Stimulated activated naive CD8-positive, alpha-beta T cell treated with anti-CD3 and anti-CD28 coated beads, Interleukin-15, amount 100 ng/mL, for 72 hours (primary cell): ENCODE measurements at regions not wholly inside any gene's neighbourhood (a gene's known extent, or its start where the extent isn't known, plus 50 kb on each side); places are given as distances from the start of the nearest gene placed in this dataset.

Experiments
- ATAC-seq: fragments of 150-1000 bp; cut with Tn5 transposase; 2 replicates; pipeline ENCODE4 v1.10.0; 2021; ENCODE audit warnings: mild to moderate bottlenecking, moderate library complexity
- DNase-seq, 2 donors: peaks; one replicate each; pipeline ENCODE4 v3.0.0; 2021 to 2022
- H3K27ac Mint-ChIP-seq, 2 donors: one replicate each; pipeline ENCODE4 v1.8.0; 2022; ENCODE audit warnings: mild to moderate bottlenecking in 2 of 2, mixed read lengths in 2 of 2, moderate library complexity in 2 of 2
- H3K27me3 Mint-ChIP-seq: one replicate; pipeline ENCODE4 v1.8.0; 2022; ENCODE audit warnings: mixed read lengths
- H3K4me1 Mint-ChIP-seq: one replicate; pipeline ENCODE4 v1.8.0; 2022; ENCODE audit warnings: mild to moderate bottlenecking, mixed read lengths
- H3K4me3 Mint-ChIP-seq, 2 donors: one replicate each; pipeline ENCODE4 v1.8.0; 2022; ENCODE audit warnings: mild to moderate bottlenecking in 2 of 2, mixed read lengths in 2 of 2, moderate library complexity in 1 of 2
- H3K9me3 Mint-ChIP-seq, 2 donors: one replicate each; pipeline ENCODE4 v1.8.0; 2022; ENCODE audit warnings: mixed read lengths in 2 of 2

DNA sequence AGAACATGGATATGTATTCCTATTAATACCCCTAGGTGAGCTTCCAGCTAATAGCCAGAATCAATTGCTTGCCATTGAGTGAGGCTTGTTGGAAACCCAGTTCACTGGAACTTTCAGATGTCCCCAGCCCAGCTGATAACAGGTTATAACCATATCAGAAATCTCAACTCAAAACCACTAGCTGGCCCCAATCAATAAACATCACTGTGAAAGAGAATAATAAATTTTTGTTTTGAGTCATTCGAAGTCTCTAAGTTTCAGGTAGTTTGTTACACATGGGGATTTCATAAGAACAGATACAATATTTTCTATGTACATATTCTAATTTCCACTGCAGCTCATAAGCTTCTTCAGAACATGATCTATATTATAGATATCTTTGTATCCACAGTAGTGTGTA is 162.9 kb upstream of the SNX7 start:
- no peak overlapping the region for H3K4me3 Mint-ChIP-seq
- no peaks in the 10 kb centered on the region for H3K27me3 Mint-ChIP-seq
- DNase-seq (no peak), ATAC-seq (no peak)
- H3K9me3 Mint-ChIP-seq: peaks cover 7 to 9% of the 10 kb centered on the region in 2 donors
- H3K27ac Mint-ChIP-seq: no peak overlapping the region
- no peaks in the 10 kb centered on the region for H3K4me1 Mint-ChIP-seq

GRCh38 chr1:98497497-98497896 is 164.0 kb upstream of the SNX7 start:
- Mint-ChIP-seq H3K27me3 (no peaks in the 10 kb centered on the region), H3K4me1 (no peaks in the 10 kb centered on the region), H3K9me3 (peaks cover 7 to 9% of the 10 kb centered on the region in 2 donors), H3K4me3 (no peak overlapping the region), H3K27ac (no peak overlapping the region)
- DNase-seq (no peak), ATAC-seq (no peak)

- Mint-ChIP-seq H3K27me3 (no peaks in the 10 kb centered on the region), H3K27ac (no peak overlapping the region), H3K4me1 (no peaks in the 10 kb centered on the region), H3K9me3 (peaks cover 7 to 9% of the 10 kb centered on the region in 2 donors), H3K4me3 (no peak overlapping the region)
- ATAC-seq: no peak
- DNase-seq: no peak
These were observed 165.1 kb upstream of the SNX7 start for GRCh38 chr1:98496256-98496995.

- H3K27me3 Mint-ChIP-seq: no peaks in the 10 kb centered on the region
- no peaks in the 10 kb centered on the region for H3K4me1 Mint-ChIP-seq
- no peak overlapping the region for H3K27ac Mint-ChIP-seq
- ATAC-seq: no peak
- peaks cover 5 to 7% of the 10 kb centered on the region in 2 donors for H3K9me3 Mint-ChIP-seq
- H3K4me3 Mint-ChIP-seq: no peak overlapping the region
- DNase-seq: no peak
These were observed 168.1 kb upstream of the SNX7 start for GRCh38 chr1:98493469-98493868.

DNA sequence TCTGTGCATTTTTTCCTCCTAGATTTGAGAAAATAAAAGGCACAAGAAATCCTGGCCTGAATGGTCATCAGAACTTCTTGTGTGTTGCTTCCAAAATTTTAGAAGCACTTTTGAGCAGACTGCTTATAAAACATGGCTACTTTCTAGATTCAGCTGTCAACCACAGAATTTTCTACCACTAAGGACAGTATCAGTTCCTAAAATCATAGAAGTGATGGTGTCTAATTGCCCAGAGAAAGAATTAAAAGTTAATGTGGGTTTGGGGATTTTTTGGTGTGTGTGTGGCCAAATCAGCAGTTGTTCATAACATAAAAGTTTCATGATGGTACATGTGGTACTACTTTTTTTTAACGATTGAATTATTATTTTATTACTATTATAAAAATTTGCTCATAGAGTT is 171.4 kb upstream of the SNX7 start:
- DNase-seq (no peak), ATAC-seq (no peak)
- Mint-ChIP-seq H3K9me3 (no peaks in the 10 kb centered on the region), H3K27me3 (no peaks in the 10 kb centered on the region), H3K4me1 (no peaks in the 10 kb centered on the region), H3K4me3 (no peak overlapping the region), H3K27ac (no peak overlapping the region)

DNA sequence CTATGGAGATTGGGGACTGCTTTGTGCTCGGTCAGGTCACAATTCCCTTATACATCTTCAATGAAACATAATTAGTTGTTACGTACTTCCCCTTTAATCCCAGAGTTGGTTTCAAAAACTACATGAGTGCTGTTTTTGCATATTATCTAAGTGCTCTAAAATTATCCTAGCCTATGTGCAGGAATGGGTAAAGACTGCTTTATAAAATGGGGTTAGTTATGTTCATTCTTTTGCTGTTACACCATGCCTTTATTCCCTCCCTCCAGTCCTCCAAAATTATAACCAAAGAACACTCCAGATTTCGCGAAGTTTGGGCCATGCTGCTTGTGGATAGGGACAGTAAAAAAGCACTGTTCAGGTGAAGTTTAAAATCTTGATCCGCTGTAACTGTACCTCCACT is 173.9 kb upstream of the SNX7 start:
- Mint-ChIP-seq H3K4me1 (no peaks in the 10 kb centered on the region), H3K4me3 (no peak overlapping the region), H3K9me3 (peaks cover 0 to 7% of the 10 kb centered on the region in 2 donors), H3K27me3 (no peaks in the 10 kb centered on the region), H3K27ac (no peak overlapping the region)
- DNase-seq (no peak), ATAC-seq (no peak)

DNA sequence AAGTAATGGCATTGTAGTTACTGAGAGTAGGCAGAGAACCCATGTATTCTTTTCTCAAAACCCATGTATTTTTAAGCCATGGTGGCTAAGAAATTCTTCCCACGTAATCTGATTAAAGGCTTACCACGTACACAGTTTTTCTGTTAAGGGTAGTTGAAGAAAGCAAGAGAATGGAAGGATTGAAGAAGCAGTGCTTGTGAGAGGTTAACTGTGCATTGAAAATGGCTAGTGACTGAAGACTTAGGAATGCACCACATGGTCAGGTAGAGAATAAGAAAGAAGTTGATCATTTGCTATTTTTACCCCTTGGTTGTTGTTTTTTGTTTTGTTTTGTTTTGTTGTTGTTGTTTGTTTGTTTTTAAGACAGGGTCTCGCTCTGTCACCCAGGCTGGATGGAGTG is 178.9 kb upstream of the SNX7 start:
- Mint-ChIP-seq H3K27me3 (no peaks in the 10 kb centered on the region), H3K9me3 (peaks cover 0 to 7% of the 10 kb centered on the region in 2 donors), H3K27ac (no peak overlapping the region), H3K4me1 (no peaks in the 10 kb centered on the region), H3K4me3 (no peak overlapping the region)
- DNase-seq (no peak), ATAC-seq (no peak)

- ATAC-seq: no peak
- peaks cover 0 to 7% of the 10 kb centered on the region in 2 donors for H3K9me3 Mint-ChIP-seq
- no peak overlapping the region for H3K4me3 Mint-ChIP-seq
- DNase-seq: no peak
- H3K27ac Mint-ChIP-seq: no peak overlapping the region
- H3K27me3 Mint-ChIP-seq: no peaks in the 10 kb centered on the region
- H3K4me1 Mint-ChIP-seq: no peaks in the 10 kb centered on the region
These were observed 181.2 kb upstream of the SNX7 start for GRCh38 chr1:98480271-98480670.

DNA sequence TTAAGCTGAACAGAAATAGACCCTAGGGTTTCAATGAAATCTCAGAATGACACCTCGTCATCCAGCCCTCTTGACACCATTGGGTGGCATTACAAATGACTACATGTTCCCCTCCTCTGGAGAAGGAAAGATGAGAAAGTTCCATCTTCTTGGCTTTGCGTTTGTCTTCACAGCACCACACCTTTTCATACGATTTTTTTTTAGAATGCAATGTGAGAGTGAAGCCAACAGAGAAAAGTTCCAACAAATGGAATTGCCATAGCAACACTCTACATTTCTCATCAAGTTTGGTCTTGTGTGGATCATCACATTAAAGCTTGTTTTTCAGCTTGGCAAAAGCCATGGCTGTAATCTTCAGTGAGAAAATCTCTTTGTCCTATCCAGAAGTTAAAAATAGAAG is 183.4 kb upstream of the SNX7 start:
- Mint-ChIP-seq H3K9me3 (peaks cover 0 to 4% of the 10 kb centered on the region in 2 donors), H3K4me1 (no peaks in the 10 kb centered on the region), H3K27ac (no peak overlapping the region), H3K27me3 (no peaks in the 10 kb centered on the region), H3K4me3 (no peak overlapping the region)
- no peak for ATAC-seq
- no peak for DNase-seq

GRCh38 chr1:98472878-98473277 is 188.6 kb upstream of the SNX7 start:
- no peaks in the 10 kb centered on the region for H3K4me1 Mint-ChIP-seq
- H3K9me3 Mint-ChIP-seq: no peaks in the 10 kb centered on the region
- no peaks in the 10 kb centered on the region for H3K27me3 Mint-ChIP-seq
- DNase-seq (no peak), ATAC-seq (no peak)
- H3K4me3 Mint-ChIP-seq: no peak overlapping the region
- no peak overlapping the region for H3K27ac Mint-ChIP-seq

DNA sequence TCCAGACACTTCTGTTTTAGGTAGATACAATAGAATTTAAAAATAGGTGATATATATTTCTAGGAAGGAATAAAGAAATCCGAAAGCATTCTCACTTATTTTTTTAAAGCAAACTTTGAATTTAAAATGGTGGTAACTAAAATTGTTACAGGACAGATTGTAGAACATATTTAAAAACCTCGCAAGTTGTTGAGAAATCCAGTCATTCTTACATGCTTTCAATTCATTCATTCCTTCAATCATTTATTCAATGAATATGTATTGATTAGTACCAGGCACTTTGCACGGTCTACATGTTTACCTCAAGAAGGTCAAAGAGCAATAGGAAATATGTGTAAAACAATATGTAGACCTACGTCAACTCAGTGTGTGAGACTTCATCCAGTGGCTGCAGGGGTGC is 189.9 kb upstream of the SNX7 start:
- no peak overlapping the region for H3K27ac Mint-ChIP-seq
- no peaks in the 10 kb centered on the region for H3K27me3 Mint-ChIP-seq
- ATAC-seq: no peak
- H3K9me3 Mint-ChIP-seq: no peaks in the 10 kb centered on the region
- no peak overlapping the region for H3K4me3 Mint-ChIP-seq
- DNase-seq: no peak
- H3K4me1 Mint-ChIP-seq: no peaks in the 10 kb centered on the region

DNA sequence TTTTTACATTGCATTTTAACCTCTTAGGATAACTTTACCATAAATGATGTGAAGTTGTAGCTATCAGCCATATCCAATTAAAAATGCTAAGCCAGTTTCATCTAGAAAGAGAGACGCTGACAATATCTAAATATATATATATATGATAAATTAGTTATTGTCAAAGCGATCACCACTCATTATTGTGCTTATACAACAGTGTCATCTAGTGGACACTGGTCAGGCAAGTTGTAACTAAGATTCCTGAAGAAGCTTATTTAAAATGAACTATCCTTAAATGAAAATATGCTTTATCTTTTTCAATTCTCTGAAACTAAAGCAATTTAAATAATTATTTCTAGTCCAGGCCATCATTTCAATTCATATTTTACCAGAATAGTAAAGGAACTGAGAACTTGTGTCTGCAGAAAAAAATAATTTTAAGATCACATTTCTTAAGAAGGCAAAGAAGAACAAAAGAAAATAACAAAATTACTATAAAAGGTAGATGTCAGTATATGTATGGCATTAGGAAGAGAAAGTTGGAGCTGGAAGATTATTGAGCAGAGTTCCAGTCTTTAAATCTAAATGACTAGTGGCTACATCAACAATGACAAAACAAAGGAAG is 193.3 kb upstream of the SNX7 start:
- H3K4me1 Mint-ChIP-seq: no peaks in the 10 kb centered on the region
- DNase-seq (no peak), ATAC-seq (no peak)

DNA sequence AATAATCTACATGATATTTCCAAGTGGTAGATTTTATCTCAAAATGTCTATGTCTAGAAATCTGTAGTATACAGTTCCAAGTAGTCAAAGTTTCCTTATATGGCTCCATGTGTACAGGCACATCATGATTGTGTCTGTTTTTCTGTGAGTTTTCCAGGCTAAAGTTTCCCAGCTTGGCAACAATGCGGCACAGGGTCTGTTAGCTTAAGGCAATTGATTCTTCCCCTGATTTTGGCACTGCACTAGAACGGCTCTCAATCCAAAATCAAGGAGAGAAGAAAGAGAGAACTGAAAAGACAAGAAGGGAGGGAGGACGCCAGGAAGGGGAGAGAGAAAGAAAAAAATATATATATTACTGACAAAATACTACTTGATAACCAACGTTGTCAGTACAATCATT is 193.9 kb upstream of the SNX7 start:
- no peak overlapping the region for H3K27ac Mint-ChIP-seq
- H3K9me3 Mint-ChIP-seq: no peaks in the 10 kb centered on the region
- DNase-seq: no peak
- no peak for ATAC-seq
- no peak overlapping the region for H3K4me3 Mint-ChIP-seq
- H3K27me3 Mint-ChIP-seq: no peaks in the 10 kb centered on the region
- H3K4me1 Mint-ChIP-seq: no peaks in the 10 kb centered on the region

More for the DNA sequence above, 193.3 kb upstream of the SNX7 start:
- H3K27ac Mint-ChIP-seq: no peak overlapping the region
- no peak overlapping the region for H3K4me3 Mint-ChIP-seq
- no peaks in the 10 kb centered on the region for H3K9me3 Mint-ChIP-seq
- H3K27me3 Mint-ChIP-seq: no peaks in the 10 kb centered on the region

GRCh38 chr1:98467122-98467521 is 194.4 kb upstream of the SNX7 start:
- Mint-ChIP-seq H3K4me3 (no peak overlapping the region), H3K9me3 (no peaks in the 10 kb centered on the region), H3K4me1 (no peaks in the 10 kb centered on the region), H3K27me3 (no peaks in the 10 kb centered on the region), H3K27ac (no peak overlapping the region)
- no peak for DNase-seq
- no peak for ATAC-seq

- H3K27ac Mint-ChIP-seq: no peak overlapping the region
- DNase-seq: no peak
- ATAC-seq: no peak
- H3K4me1 Mint-ChIP-seq: no peaks in the 10 kb centered on the region
- no peaks in the 10 kb centered on the region for H3K27me3 Mint-ChIP-seq
- no peak overlapping the region for H3K4me3 Mint-ChIP-seq
- H3K9me3 Mint-ChIP-seq: no peaks in the 10 kb centered on the region
These were observed 199.6 kb upstream of the SNX7 start for GRCh38 chr1:98461873-98462385.

- ATAC-seq (no peak), DNase-seq (no peak)
- Mint-ChIP-seq H3K9me3 (no peaks in the 10 kb centered on the region), H3K4me1 (no peaks in the 10 kb centered on the region), H3K27ac (no peak overlapping the region), H3K27me3 (no peaks in the 10 kb centered on the region), H3K4me3 (no peak overlapping the region)
These were observed 201.4 kb upstream of the SNX7 start for GRCh38 chr1:98460136-98460535.

GRCh38 chr1:98459486-98459870 is 202.0 kb upstream of the SNX7 start:
- no peak overlapping the region for H3K4me3 Mint-ChIP-seq
- H3K27ac Mint-ChIP-seq: no peak overlapping the region
- ATAC-seq (no peak), DNase-seq (no peak)
- no peaks in the 10 kb centered on the region for H3K9me3 Mint-ChIP-seq
- H3K4me1 Mint-ChIP-seq: no peaks in the 10 kb centered on the region
- no peaks in the 10 kb centered on the region for H3K27me3 Mint-ChIP-seq
